Astrocyte (in vitro differentiated cells and primary cell): ENCODE measurements at regions not wholly inside any gene's neighbourhood (a gene's known extent, or its start where the extent isn't known, plus 50 kb on each side); places are given as distances from the start of the nearest gene placed in this dataset.

Experiments
- CTCF ChIP-seq: IDR thresholded peaks from 2 replicates; pipeline ENCODE4 v1.5.1; 2011; ENCODE audit warnings: low read depth, mild to moderate bottlenecking, inconsistent platforms, low read length, moderate library complexity; ENCODE audit not compliant: insufficient read depth
- EZH2 ChIP-seq: IDR thresholded peaks from 2 replicates; pipeline ENCODE4 v1.6.1; 2012; ENCODE audit warnings: mild to moderate bottlenecking, low read length, inconsistent platforms; ENCODE audit not compliant: insufficient read depth

GRCh38 chr2:64396001-64396400 lies 58.0 kb upstream of the LGALSL start:
- TF ChIP-seq EZH2 (no peak), CTCF (no peak)
